Mesothelial cell of epicardium (in vitro differentiated cells): ENCODE measurements at regions not wholly inside any gene's neighbourhood (a gene's known extent, or its start where the extent isn't known, plus 50 kb on each side); places are given as distances from the start of the nearest gene placed in this dataset.

ENCODE experiments used
- DNase-seq, 2 experiments: peaks; one replicate each; pipeline ENCODE4 v3.0.0; 2021; ENCODE audit warnings: low spot score in 2 of 2; ENCODE audit not compliant: unreplicated experiment in 2 of 2
- H3K27ac Mint-ChIP-seq: 2 replicates; pipeline ENCODE4 v1.8.0; 2021; ENCODE audit warnings: mixed read lengths
- H3K27me3 Mint-ChIP-seq: 2 replicates; pipeline ENCODE4 v1.8.0; 2021; ENCODE audit warnings: low read depth, mixed read lengths
- H3K36me3 Mint-ChIP-seq: 2 replicates; pipeline ENCODE4 v1.8.0; 2021; ENCODE audit warnings: mixed read lengths
- H3K4me1 Mint-ChIP-seq: 2 replicates; pipeline ENCODE4 v1.8.0; 2021; ENCODE audit warnings: mixed read lengths
- H3K4me3 Mint-ChIP-seq: 2 replicates; pipeline ENCODE4 v1.8.0; 2021; ENCODE audit warnings: mild to moderate bottlenecking, moderate library complexity, mixed read lengths
- H3K9me3 Mint-ChIP-seq: 2 replicates; pipeline ENCODE4 v1.8.0; 2021; ENCODE audit warnings: mixed read lengths
- TF ChIP-seq, protein P1 (sequence below): fragments of 200-600 bp; sonication (generic); IDR thresholded peaks from one replicate; pipeline ENCODE4 v1.5.0; 2021; ENCODE audit warnings: antibody characterized with exemption; ENCODE audit not compliant: unreplicated experiment

DNA sequence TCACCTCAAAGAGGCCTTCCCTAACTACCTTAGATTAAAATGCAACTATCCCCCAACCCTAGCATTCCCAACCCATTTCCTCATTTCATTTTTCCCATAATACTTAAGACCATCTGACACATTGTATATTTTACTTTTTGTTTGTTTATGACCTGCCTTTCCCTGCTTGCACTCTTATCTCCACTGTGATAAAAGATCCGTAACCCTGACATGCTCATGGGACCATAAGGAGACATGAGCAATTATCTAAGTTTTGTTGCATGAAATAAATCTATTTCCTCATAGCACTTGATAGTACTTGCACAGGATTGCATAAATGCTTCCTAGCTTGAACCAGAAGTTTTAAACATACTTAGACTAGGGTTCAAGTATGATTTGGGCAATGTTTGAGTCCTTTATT is 323.7 kb downstream of the NPR3 start:
- Mint-ChIP-seq H3K9me3 (peaks cover 6% of the 10 kb centered on the region), H3K27me3 (no peaks in the 10 kb centered on the region)

DNA sequence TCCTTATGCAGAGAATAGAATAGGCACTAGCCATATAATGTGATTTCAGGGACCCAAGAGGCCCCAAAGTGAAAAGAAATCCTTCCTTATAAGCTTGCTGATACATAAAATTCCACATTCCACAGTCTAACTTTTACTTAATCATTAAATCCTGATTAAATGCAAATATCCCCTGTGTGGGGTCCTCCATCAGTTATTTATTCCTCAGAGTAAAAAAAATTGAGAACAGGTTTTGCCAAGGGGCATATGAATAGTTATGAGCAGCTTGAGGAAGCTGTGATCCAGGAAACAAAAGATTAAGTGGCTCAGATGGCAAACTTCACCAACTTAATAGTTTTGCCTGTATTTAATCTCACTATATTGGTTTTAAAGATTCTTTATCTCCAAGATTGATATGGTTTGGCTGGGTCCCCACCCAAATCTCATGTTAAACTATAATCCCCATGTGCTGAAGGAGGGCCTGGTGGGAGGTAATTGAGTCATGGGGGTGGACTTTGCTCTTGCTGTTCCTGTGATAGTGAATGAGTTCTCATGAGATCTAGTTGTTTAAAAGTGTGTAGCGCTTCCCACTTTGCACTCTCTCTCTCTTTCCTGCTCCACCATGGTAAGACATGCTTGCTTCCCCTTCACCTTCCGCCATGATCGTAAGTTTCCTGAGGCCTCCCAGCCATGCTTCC is 324.9 kb downstream of the NPR3 start:
- Mint-ChIP-seq H3K36me3 (no peaks in the 10 kb centered on the region), H3K27me3 (no peaks in the 10 kb centered on the region), H3K4me3 (no peak overlapping the region), H3K27ac (no peak overlapping the region), H3K9me3 (peaks cover 8% of the 10 kb centered on the region), H3K4me1 (peaks cover 5% of the 10 kb centered on the region)
- TF ChIP-seq, protein P1, sequence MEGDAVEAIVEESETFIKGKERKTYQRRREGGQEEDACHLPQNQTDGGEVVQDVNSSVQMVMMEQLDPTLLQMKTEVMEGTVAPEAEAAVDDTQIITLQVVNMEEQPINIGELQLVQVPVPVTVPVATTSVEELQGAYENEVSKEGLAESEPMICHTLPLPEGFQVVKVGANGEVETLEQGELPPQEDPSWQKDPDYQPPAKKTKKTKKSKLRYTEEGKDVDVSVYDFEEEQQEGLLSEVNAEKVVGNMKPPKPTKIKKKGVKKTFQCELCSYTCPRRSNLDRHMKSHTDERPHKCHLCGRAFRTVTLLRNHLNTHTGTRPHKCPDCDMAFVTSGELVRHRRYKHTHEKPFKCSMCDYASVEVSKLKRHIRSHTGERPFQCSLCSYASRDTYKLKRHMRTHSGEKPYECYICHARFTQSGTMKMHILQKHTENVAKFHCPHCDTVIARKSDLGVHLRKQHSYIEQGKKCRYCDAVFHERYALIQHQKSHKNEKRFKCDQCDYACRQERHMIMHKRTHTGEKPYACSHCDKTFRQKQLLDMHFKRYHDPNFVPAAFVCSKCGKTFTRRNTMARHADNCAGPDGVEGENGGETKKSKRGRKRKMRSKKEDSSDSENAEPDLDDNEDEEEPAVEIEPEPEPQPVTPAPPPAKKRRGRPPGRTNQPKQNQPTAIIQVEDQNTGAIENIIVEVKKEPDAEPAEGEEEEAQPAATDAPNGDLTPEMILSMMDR: no peak
- no peak for DNase-seq

More for the DNA sequence above, 323.7 kb downstream of the NPR3 start:
- TF ChIP-seq, protein P1: no peak
- no peak for DNase-seq
- no peak overlapping the region for H3K27ac Mint-ChIP-seq
- peaks cover 5% of the 10 kb centered on the region for H3K4me1 Mint-ChIP-seq
- H3K36me3 Mint-ChIP-seq: no peaks in the 10 kb centered on the region
- no peak overlapping the region for H3K4me3 Mint-ChIP-seq

DNA sequence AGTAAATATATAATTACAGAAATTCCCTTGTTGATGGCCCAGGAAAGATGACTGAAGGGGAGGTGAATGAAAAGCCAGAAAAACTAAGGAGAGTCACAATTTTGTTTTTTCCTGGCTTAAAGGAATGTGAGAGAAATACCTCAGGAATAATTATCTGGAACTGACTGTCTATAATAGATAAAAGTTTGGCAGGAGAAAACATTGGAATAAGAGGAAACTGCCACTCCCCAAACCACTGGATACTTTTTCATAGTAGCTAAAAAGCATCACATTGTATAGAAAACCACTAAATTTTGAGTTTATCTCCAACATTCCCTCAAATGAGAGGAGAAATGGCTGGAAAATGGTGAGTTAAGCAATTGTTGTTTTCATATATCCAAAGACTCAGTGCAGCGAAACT is 326.0 kb downstream of the NPR3 start:
- H3K9me3 Mint-ChIP-seq: peaks cover 13% of the 10 kb centered on the region
- no peak for DNase-seq
- H3K4me3 Mint-ChIP-seq: no peak overlapping the region
- no peaks in the 10 kb centered on the region for H3K27me3 Mint-ChIP-seq
- H3K27ac Mint-ChIP-seq: no peak overlapping the region
- TF ChIP-seq, protein P1: no peak
- peaks cover 5% of the 10 kb centered on the region for H3K4me1 Mint-ChIP-seq
- no peaks in the 10 kb centered on the region for H3K36me3 Mint-ChIP-seq

DNA sequence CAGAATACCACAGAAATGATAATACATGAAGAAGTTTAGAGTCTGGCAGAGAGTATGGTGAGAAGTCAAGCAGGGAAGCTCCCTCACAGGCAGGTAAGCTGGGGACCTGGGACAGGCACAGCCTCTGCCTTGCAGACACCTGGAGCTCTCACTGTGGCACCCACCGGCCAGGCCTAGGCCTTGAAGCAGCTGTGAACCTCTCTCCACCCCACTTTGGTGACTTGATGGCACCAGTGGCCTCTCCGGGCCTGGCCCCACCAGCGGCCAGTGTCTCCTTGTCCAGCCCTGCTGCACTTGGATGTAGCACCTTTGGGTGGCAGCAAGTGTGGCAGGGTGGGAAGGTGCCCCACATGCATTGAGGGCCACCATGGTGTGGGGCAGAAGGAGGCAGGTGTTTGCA is 330.5 kb downstream of the NPR3 start:
- Mint-ChIP-seq H3K4me1 (no peaks in the 10 kb centered on the region), H3K27me3 (no peaks in the 10 kb centered on the region), H3K9me3 (peaks cover 25% of the 10 kb centered on the region), H3K4me3 (no peak overlapping the region), H3K27ac (no peak overlapping the region), H3K36me3 (no peaks in the 10 kb centered on the region)
- TF ChIP-seq, protein P1: no peak
- DNase-seq: no peak

DNA sequence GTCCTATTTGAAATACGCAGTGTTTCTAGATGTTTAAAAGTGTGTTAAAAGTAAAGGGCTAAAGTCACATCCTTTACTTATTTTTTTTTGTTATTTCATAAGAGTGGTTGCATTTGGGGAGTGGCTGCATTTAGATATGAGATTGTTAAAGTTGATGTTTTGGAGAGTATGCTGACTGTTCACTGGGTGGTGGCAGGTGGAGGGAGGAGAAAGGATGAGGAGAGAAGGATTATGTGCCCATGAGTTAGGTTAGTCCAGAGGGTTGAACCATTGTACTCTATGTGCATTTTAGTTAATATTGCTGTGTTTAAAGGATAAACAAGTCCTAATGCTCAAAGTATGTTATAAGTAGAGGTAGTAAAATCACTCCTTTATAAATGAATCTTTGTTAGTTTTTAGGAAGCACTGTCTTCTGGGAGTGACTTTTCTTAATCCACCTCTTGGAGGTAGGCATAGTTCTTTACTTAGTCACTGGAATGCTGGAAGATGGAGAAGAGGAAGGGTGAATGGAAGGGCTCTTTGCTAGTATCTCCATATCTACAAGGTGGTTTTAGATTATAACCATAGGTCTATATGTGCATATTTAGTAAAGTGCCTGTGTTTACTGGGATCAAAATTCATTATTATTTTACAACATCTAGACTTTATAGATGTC is 332.3 kb downstream of the NPR3 start:
- Mint-ChIP-seq H3K4me3 (no peak overlapping the region), H3K27ac (no peak overlapping the region), H3K27me3 (no peaks in the 10 kb centered on the region), H3K36me3 (no peaks in the 10 kb centered on the region), H3K9me3 (peaks cover 21% of the 10 kb centered on the region), H3K4me1 (no peaks in the 10 kb centered on the region)
- no peak for DNase-seq
- TF ChIP-seq, protein P1: no peak
